Loucy (cell line): ENCODE measurements at regions not wholly inside any gene's neighbourhood (a gene's known extent, or its start where the extent isn't known, plus 50 kb on each side); places are given as distances from the start of the nearest gene placed in this dataset.

ENCODE experiments used
- EZH2phosphoT487 ChIP-seq: fragments of 200-600 bp; IDR thresholded peaks from 2 replicates; pipeline ENCODE4 v1.6.1; 2018; ENCODE audit warnings: antibody characterized with exemption, mild to moderate bottlenecking, moderate library complexity, borderline replicate concordance
- TF ChIP-seq, protein P1 (sequence below): fragments of 200-600 bp; sonication (generic); conservative IDR thresholded peaks from 2 replicates; pipeline ENCODE4 v1.5.1; 2014; ENCODE audit warnings: mild to moderate bottlenecking, antibody characterized with exemption, low read length

DNA sequence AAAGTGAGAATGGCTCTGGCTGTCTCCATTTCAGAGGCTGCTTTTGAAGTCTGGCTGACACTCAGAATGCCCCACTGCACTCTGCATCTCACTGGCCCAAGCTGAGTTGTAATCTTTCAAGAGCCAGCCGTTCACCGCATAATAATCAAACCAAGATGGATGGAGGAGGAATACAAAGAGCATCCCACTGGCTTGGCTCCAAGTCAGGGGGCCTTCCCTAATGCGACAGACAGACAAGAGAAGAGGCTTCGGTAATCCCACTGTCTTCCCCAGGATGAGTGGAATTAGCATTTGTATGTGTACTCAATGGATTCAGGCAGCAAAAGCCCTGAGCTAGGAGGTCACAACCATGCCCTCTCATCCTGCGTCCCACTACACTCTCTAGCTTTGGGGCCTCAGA, 68.0 kb downstream of the CBLN1 start:
- TF ChIP-seq, protein P1, sequence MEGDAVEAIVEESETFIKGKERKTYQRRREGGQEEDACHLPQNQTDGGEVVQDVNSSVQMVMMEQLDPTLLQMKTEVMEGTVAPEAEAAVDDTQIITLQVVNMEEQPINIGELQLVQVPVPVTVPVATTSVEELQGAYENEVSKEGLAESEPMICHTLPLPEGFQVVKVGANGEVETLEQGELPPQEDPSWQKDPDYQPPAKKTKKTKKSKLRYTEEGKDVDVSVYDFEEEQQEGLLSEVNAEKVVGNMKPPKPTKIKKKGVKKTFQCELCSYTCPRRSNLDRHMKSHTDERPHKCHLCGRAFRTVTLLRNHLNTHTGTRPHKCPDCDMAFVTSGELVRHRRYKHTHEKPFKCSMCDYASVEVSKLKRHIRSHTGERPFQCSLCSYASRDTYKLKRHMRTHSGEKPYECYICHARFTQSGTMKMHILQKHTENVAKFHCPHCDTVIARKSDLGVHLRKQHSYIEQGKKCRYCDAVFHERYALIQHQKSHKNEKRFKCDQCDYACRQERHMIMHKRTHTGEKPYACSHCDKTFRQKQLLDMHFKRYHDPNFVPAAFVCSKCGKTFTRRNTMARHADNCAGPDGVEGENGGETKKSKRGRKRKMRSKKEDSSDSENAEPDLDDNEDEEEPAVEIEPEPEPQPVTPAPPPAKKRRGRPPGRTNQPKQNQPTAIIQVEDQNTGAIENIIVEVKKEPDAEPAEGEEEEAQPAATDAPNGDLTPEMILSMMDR: no peak
- TF ChIP-seq EZH2phosphoT487: no peak
